SH-SY5Y (cell line): ENCODE measurements at regions not wholly inside any gene's neighbourhood (a gene's known extent, or its start where the extent isn't known, plus 50 kb on each side); places are given as distances from the start of the nearest gene placed in this dataset.

Experiments
- GATA2 ChIP-seq: IDR thresholded peaks from 2 replicates; pipeline ENCODE4 v1.6.1; 2011; ENCODE audit warnings: mild to moderate bottlenecking, low read depth, low read length
- GATA3 ChIP-seq: IDR thresholded peaks from 2 replicates; pipeline ENCODE4 v1.6.1; 2011; ENCODE audit warnings: low read depth, mild to moderate bottlenecking, low read length, moderate library complexity

GRCh38 chr18:43914018-43914417 is 636.7 kb upstream of the SYT4 start:
- TF ChIP-seq GATA3 = no peak
- TF ChIP-seq GATA2 = no peak
